ENCODE measurements at regions not wholly inside any gene's neighbourhood (a gene's known extent, or its start where the extent isn't known, plus 50 kb on each side); places are given as distances from the start of the nearest gene placed in this dataset.

DNA sequence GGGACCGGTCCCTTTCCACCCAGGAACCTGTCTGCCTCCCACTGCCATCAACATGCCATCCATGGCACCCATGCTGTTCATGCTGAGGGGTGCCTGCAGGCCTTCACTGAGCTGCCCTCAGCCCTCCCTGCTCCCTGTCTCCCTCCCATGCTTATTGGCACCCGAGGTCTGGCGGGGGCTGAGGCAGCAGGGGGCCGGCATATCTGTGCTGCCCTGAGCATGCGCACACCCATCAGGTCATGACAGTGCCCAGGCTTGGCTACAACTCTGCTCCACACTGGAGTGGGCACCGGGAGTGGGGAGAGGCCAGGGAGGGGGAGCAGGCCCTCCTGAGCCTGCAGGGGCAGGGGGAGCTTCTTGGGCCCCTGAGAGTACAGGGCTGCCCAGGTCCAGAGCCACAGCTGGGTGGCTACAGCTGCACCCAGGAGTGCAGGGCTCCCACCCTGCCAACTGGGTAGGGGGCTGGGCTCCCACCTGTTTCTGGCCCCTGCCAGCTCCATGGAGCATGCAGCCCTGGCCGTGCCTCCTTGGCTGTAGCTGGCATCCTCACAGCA is 395.8 kb upstream of the DMD start:
- Mint-ChIP-seq H3K27me3 (no peaks in the 10 kb centered on the region), H3K9me3 (no peaks in the 10 kb centered on the region), H3K27ac (no peak overlapping the region), H3K4me1 (ENCODE audit: unreplicated experiment) (no peaks in the 10 kb centered on the region), H3K36me3 (no peaks in the 10 kb centered on the region), H3K4me3 (no peak overlapping the region)
- TF ChIP-seq CTCF (conservative IDR thresholded peaks at IDR 0.05) = no peak
- DNase-seq (ENCODE audit: extremely low spot score, unreplicated experiment) = peak; percentile 52

GRCh38 chrX:33605997-33606396 is 394.6 kb upstream of the DMD start:
- no peaks in the 10 kb centered on the region for H3K9me3 Mint-ChIP-seq
- no peak for TF ChIP-seq CTCF (conservative IDR thresholded peaks at IDR 0.05)
- no peaks in the 10 kb centered on the region for H3K27me3 Mint-ChIP-seq
- no peak overlapping the region for H3K27ac Mint-ChIP-seq
- peak; percentile 54 for DNase-seq (ENCODE audit: extremely low spot score, unreplicated experiment)
- no peak overlapping the region for H3K4me3 Mint-ChIP-seq
- H3K36me3 Mint-ChIP-seq = no peaks in the 10 kb centered on the region
- no peaks in the 10 kb centered on the region for H3K4me1 Mint-ChIP-seq (ENCODE audit: unreplicated experiment)

GRCh38 chrX:33592396-33592795 is 381.0 kb upstream of the DMD start:
- DNase-seq (ENCODE audit: extremely low spot score, unreplicated experiment) = no peak
- no peak overlapping the region for H3K27ac Mint-ChIP-seq
- H3K36me3 Mint-ChIP-seq = no peaks in the 10 kb centered on the region
- H3K4me3 Mint-ChIP-seq = no peak overlapping the region
- H3K27me3 Mint-ChIP-seq = no peaks in the 10 kb centered on the region
- no peak for TF ChIP-seq CTCF (conservative IDR thresholded peaks at IDR 0.05)
- no peaks in the 10 kb centered on the region for H3K4me1 Mint-ChIP-seq (ENCODE audit: unreplicated experiment)
- no peaks in the 10 kb centered on the region for H3K9me3 Mint-ChIP-seq

DNA sequence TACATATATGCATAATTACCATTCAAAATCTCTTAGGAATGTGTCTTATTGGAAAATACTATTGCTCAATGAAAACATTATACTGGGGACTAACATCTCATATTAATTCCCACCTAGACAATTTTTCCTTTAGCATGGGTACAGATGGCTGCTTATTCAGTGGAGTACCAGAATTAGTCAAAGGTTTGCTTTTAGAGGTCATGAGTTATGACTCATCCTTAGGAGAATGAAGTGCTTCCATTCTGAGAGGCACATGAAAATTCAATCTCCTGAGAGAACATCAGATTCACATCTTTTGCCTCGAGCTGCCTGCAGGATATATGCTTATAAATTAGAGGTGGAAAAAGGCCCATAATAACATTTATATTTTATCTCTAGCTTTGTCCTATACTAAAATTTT is 378.0 kb upstream of the DMD start:
- H3K4me1 Mint-ChIP-seq (ENCODE audit: unreplicated experiment) = no peaks in the 10 kb centered on the region
- no peak overlapping the region for H3K27ac Mint-ChIP-seq
- no peaks in the 10 kb centered on the region for H3K36me3 Mint-ChIP-seq
- H3K9me3 Mint-ChIP-seq = no peaks in the 10 kb centered on the region
- TF ChIP-seq CTCF (conservative IDR thresholded peaks at IDR 0.05) = no peak
- no peak overlapping the region for H3K4me3 Mint-ChIP-seq
- H3K27me3 Mint-ChIP-seq = no peaks in the 10 kb centered on the region
- DNase-seq (ENCODE audit: extremely low spot score, unreplicated experiment) = no peak

DNA sequence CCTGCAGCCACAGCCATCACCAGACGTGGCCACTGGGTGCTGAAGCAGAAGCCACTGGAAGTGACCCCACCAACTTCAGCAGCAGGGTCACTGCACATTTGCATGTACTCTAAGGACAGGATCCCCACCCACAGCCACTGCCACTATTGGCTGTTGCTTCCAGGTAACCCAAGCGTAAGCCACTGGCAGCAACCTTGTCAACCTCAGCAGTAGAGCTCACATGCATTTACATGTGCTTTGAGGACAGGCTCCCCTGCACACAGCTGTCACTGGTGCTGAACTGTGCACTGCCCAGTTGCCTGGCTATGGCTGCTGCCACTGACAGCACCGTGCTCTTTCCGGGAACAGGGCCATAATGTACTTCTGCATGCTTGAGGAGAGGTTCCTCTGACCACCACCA is 332.4 kb upstream of the DMD start:
- H3K9me3 Mint-ChIP-seq = no peaks in the 10 kb centered on the region
- DNase-seq (ENCODE audit: extremely low spot score, unreplicated experiment) = no peak
- no peak overlapping the region for H3K4me3 Mint-ChIP-seq
- H3K27me3 Mint-ChIP-seq = no peaks in the 10 kb centered on the region
- no peak overlapping the region for H3K27ac Mint-ChIP-seq
- no peak for TF ChIP-seq CTCF (conservative IDR thresholded peaks at IDR 0.05)
- no peaks in the 10 kb centered on the region for H3K36me3 Mint-ChIP-seq
- no peaks in the 10 kb centered on the region for H3K4me1 Mint-ChIP-seq (ENCODE audit: unreplicated experiment)

Data from type B pancreatic cell (in vitro differentiated cells).